Transverse colon (tissue), 4 donors: ENCODE measurements at regions not wholly inside any gene's neighbourhood (a gene's known extent, or its start where the extent isn't known, plus 50 kb on each side); places are given as distances from the start of the nearest gene placed in this dataset.
"Not testable (repeated sequence)": the region's sequence is repeated elsewhere in the genome, so short reads cannot be mapped to it uniquely, and the experiment has no call there.

Source experiments
- DNase-seq: peaks from one replicate; pipeline ENCODE4 v3.0.0-alpha.2; 2019
- H3K27ac ChIP-seq, 4 donors: fragments of 200-600 bp; sonication (generic); 2 replicates each; pipeline ENCODE4 v1.5.1; 2016 to 2018; ENCODE audit warnings: inconsistent platforms in 4 of 4
- H3K27me3 ChIP-seq: fragments of 200-600 bp; sonication (generic); 2 replicates; pipeline ENCODE4 v1.5.1; 2017; ENCODE audit warnings: inconsistent platforms
- H3K36me3 ChIP-seq, 4 donors: fragments of 200-600 bp; sonication (generic); 2 replicates each; pipeline ENCODE4 v1.5.1; 2017 to 2019; ENCODE audit warnings: inconsistent platforms in 4 of 4
- H3K4me1 ChIP-seq, 4 donors: fragments of 200-600 bp; sonication (generic); 2 replicates each; pipeline ENCODE4 v1.5.1; 2017 to 2020; ENCODE audit warnings: inconsistent platforms in 4 of 4
- H3K4me3 ChIP-seq, 4 donors: fragments of 200-600 bp; sonication (generic); 1 replicate in 1 of 4; 2 replicates in 3 of 4; pipeline versions ENCODE4 v1.5.1 to v1.6.1; 2017 to 2019; ENCODE audit warnings: inconsistent platforms in 4 of 4
- H3K9me3 ChIP-seq, 2 donors: fragments of 200-600 bp; sonication (generic); 2 replicates each; pipeline ENCODE4 v1.5.1; 2017 to 2019; ENCODE audit warnings: inconsistent platforms in 2 of 2
- EP300 ChIP-seq: sonication (generic); formaldehyde crosslinking; IDR thresholded peaks from one replicate; pipeline ENCODE4 v1.6.1; 2017; ENCODE audit warnings: antibody characterized with exemption, low read depth
- POLR2A ChIP-seq: fragments of 450-650 bp; IDR thresholded peaks from one replicate; pipeline ENCODE4 v1.6.1; 2016; ENCODE audit warnings: antibody characterized with exemption, mild to moderate bottlenecking, moderate library complexity
- POLR2AphosphoS5 ChIP-seq, 3 donors: sonication (generic); formaldehyde crosslinking; IDR thresholded peaks; one replicate each; pipeline ENCODE4 v1.6.1; 2016; ENCODE audit warnings: antibody characterized with exemption in 3 of 3
- WGBS, 2 donors: methylation state at CpG; one replicate each; pipeline ENCODE4 v1.1.5; 2018; ENCODE audit warnings: low coverage in 1 of 2; 5-methylcytosine and 5-hydroxymethylcytosine counted together
- in situ Hi-C, 4 donors: fragments of 200-750 bp; cut with MboI; loops; one replicate each; pipeline versions ENCODE4 v1.15.0 to v1.15.1; 2017; ENCODE audit warnings: low sequenced_read_pairs in 3 of 4, low pct_ligation_motif_present in 1 of 4, low pct_unique_long_range_greater_than_20kb in 1 of 4
- intact Hi-C: fragments of 100-400 bp; cut with DNase I; formaldehyde crosslinking; loops from one replicate; pipeline ENCODE4 v1.15.1; 2023; ENCODE audit warnings: low total_unique reads
- TF ChIP-seq, protein P1 (sequence below), 5 experiments: fragments of 200-600 bp in 3 of 5; fragments of 450-650 bp in 2 of 5; sonication (generic) in 3 of 5; IDR thresholded peaks; 1 replicate in 2 of 5; 2 replicates in 3 of 5; pipeline ENCODE4 v1.5.1; 2016 to 2017; ENCODE audit warnings: antibody characterized with exemption in 5 of 5, inconsistent platforms in 3 of 5, mild to moderate bottlenecking in 2 of 5, moderate library complexity in 1 of 5

DNA sequence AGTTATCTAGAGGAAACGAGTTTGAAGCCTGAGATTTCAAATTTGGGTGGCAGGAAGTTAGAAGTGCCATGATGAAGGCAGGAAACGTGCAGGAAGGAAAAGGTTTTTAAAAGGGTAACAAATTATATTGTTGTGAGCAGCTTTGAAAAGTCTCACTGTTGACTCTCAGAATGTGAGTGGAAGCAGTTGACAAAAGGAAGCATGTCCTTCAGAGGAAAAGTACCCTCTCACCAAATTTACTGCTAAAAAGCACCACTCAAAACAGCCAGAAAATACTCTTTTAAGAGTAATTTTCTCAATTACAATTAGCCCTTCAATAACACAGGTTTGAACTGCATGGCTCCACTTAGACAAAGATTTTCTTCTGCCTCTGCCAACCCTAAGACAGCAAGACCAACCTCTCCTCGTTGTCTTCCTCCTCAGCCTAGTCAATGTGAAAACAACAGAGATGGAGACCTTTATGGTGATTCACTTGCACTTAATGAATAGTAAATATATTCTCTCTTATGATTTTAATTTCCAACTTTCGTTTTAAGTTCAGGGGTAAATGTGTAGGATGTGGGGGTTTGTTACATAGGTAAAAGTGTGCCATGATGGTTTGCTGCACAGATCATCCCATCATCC, 117.1 kb upstream of the LIPC start:
- H3K27ac ChIP-seq = no peak overlapping the region
- intact Hi-C loops = no loop called here
- H3K36me3 ChIP-seq = no peaks in the 10 kb centered on the region
- no peaks in the 10 kb centered on the region for H3K9me3 ChIP-seq
- no peaks in the 10 kb centered on the region for H3K4me1 ChIP-seq
- WGBS, 2 donors = 47 to 57% methylated on average over 4 of the region's 4 CpGs
- H3K27me3 ChIP-seq = no peaks in the 10 kb centered on the region
- TF ChIP-seq POLR2AphosphoS5 (IDR thresholded peaks at IDR 0.05) (no peak), POLR2A (no peak), EP300 (no peak)
- TF ChIP-seq, protein P1, sequence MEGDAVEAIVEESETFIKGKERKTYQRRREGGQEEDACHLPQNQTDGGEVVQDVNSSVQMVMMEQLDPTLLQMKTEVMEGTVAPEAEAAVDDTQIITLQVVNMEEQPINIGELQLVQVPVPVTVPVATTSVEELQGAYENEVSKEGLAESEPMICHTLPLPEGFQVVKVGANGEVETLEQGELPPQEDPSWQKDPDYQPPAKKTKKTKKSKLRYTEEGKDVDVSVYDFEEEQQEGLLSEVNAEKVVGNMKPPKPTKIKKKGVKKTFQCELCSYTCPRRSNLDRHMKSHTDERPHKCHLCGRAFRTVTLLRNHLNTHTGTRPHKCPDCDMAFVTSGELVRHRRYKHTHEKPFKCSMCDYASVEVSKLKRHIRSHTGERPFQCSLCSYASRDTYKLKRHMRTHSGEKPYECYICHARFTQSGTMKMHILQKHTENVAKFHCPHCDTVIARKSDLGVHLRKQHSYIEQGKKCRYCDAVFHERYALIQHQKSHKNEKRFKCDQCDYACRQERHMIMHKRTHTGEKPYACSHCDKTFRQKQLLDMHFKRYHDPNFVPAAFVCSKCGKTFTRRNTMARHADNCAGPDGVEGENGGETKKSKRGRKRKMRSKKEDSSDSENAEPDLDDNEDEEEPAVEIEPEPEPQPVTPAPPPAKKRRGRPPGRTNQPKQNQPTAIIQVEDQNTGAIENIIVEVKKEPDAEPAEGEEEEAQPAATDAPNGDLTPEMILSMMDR (IDR thresholded peaks at IDR 0.05) = no peak
- in situ Hi-C loops = no loop called here
- no peak for DNase-seq
- no peak overlapping the region for H3K4me3 ChIP-seq

DNA sequence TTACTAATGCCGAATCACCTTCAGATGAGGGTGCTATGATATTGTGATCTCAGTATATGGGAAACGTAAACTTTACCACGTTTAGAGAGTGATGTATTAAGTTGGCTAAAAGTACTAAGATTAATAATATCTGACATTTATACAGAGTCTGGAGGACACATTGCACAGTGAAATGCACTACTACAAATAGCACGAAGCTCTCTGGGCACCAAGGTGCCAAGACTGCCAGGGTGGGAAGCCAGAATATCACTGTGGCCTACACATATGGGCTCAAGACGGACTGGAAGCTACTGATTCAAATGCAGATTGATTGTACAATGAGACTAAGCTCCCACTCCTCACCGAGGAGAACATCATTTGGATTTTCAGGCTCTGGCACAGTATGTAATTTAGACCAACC, 113.3 kb upstream of the LIPC start:
- no peaks in the 10 kb centered on the region for H3K4me1 ChIP-seq
- no peaks in the 10 kb centered on the region for H3K9me3 ChIP-seq
- H3K27me3 ChIP-seq = no peaks in the 10 kb centered on the region
- no peaks in the 10 kb centered on the region for H3K36me3 ChIP-seq
- H3K27ac ChIP-seq = no peak overlapping the region
- TF ChIP-seq, protein P1 (IDR thresholded peaks at IDR 0.05) = no peak
- no peak for TF ChIP-seq POLR2A
- TF ChIP-seq POLR2AphosphoS5 (IDR thresholded peaks at IDR 0.05) = no peak
- TF ChIP-seq EP300 = no peak
- H3K4me3 ChIP-seq = no peak overlapping the region
- WGBS, 2 donors = 72 to 89% methylated on average over 5 to 6 of the region's 6 CpGs
- DNase-seq = no peak
- intact Hi-C loops = no loop called here
- in situ Hi-C loops = no loop called here

DNA sequence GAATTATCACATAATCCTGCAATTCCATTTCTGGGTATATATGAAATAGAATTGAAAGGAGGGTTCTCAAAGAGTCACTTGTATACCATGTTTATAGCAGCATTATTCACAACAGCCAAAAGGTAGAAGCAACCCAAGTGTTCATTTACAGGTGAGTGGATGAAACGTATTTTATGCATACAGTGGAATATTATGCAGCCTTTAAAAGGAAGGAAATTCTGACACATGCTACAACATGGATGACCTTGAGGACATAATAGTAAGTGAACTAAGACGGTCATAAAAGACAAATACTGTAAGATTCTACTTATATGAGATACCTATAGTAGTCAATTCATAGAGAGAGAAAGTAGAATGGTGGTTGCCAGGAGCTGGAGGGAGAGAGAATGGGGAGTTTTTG, 110.8 kb upstream of the LIPC start:
- H3K27me3 ChIP-seq = no peaks in the 10 kb centered on the region
- H3K27ac ChIP-seq = no peak overlapping the region
- H3K36me3 ChIP-seq = no peaks in the 10 kb centered on the region
- H3K4me3 ChIP-seq = no peak overlapping the region
- H3K4me1 ChIP-seq = no peaks in the 10 kb centered on the region
- no peaks in the 10 kb centered on the region for H3K9me3 ChIP-seq
- no peak for DNase-seq
- TF ChIP-seq POLR2A (no peak), EP300 (no peak), POLR2AphosphoS5 (IDR thresholded peaks at IDR 0.05) (no peak)
- TF ChIP-seq, protein P1 (IDR thresholded peaks at IDR 0.05) = no peak
- intact Hi-C loops (no loop called here), in situ Hi-C loops (no loop called here)
- WGBS, 2 donors = 88 to 90% methylated on average over 2 of the region's 2 CpGs

DNA sequence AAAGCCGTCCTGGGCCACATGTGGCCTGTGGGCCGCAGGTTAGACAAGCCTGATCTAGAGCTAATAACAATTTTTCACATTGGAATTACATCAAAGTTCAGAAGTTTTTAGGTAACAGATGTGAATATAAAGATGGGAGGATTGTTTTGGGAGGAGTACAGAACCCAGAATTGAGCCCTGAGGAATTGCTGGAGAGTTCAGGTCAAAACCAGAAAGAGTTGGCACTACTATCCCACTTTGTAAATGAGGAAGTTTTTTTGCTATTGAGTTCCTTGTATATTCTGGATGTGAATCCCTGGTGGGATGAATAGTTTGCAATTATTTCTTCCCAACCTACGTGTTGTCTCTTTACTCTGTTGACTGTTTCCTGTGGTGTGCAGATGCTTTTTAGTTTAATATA, 109.5 kb upstream of the LIPC start:
- 76 to 87% methylated on average over 3 of the region's 3 CpGs for WGBS, 2 donors
- intact Hi-C loops (no loop called here), in situ Hi-C loops (no loop called here)
- H3K27ac ChIP-seq = no peak overlapping the region
- no peaks in the 10 kb centered on the region for H3K9me3 ChIP-seq
- H3K36me3 ChIP-seq = no peaks in the 10 kb centered on the region
- H3K27me3 ChIP-seq = no peaks in the 10 kb centered on the region
- DNase-seq = no peak
- H3K4me3 ChIP-seq = no peak overlapping the region
- TF ChIP-seq POLR2AphosphoS5 (IDR thresholded peaks at IDR 0.05) (no peak), EP300 (no peak), POLR2A (no peak)
- TF ChIP-seq, protein P1 (IDR thresholded peaks at IDR 0.05) = no peak
- H3K4me1 ChIP-seq = no peaks in the 10 kb centered on the region

DNA sequence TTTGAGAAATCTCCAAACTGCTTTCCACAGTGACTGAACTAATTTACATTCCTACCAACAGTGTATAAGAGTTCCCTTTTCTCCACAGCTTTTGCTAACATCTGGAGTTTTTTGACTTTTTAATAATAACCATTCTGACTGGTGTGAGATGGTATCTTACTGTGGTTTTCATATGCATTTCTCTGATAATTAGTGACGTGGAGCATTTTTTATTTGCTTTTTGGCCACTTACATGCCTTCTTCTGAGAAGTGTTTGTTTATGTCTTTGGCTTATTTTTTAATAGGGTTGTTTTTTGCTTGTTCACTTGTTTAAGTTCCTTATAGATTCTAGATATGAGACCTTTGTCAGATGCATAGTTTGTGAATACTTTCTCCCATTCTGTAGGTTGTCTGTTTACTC, 108.5 kb upstream of the LIPC start:
- WGBS, 2 donors = 29 to 52% methylated on average over 1 of the region's 1 CpG
- H3K27ac ChIP-seq, in situ Hi-C loops, DNase-seq, H3K36me3 ChIP-seq, H3K4me1 ChIP-seq, H3K4me3 ChIP-seq, H3K27me3 ChIP-seq, intact Hi-C loops, H3K9me3 ChIP-seq: not testable (repeated sequence)
